ENCODE measurements at regions not wholly inside any gene's neighbourhood (a gene's known extent, or its start where the extent isn't known, plus 50 kb on each side); places are given as distances from the start of the nearest gene placed in this dataset.

DNA sequence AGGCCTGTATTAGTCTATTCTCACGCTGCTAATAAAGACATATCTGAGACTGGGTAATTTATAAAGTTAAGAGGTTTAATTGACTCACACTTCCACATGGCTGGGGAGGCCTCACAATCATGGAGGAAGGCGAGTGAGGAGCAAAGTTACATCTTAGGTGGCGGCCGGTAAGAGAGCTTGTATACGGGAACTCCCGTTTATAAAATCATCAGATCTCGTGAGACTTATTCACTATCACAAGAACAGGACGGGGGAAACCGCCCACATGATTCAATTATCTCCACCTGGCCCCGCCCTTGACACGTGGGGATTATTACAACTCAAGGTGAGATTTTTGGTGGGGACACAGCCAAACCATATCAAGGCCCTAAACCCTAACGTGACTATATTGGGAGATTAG is 110.1 kb downstream of the LLPH start:
- FAIRE-seq (no peak), DNase-seq (ENCODE audit: low read depth, low spot score) (no peak)
- H3K4me3 ChIP-seq (replicated peaks in 1 of 3; ENCODE audit: insufficient read depth in 1 of 3, low read depth in 1 of 3, low read length in 3 of 3): no peak overlapping the region
- H3K9ac ChIP-seq (replicated peaks; ENCODE audit: extremely low read depth, insufficient read depth, low read length): no peak overlapping the region
- no peaks in the 10 kb centered on the region for H3K9me3 ChIP-seq (replicated peaks; ENCODE audit: control insufficient read depth, insufficient read depth, low read length)
- intact Hi-C loops (cut with micrococcal nuclease) (no loop called here), dilution Hi-C loops (cut with MboI; ENCODE audit: extremely low pct_ligation_motif_present, low sequenced_read_pairs) (no loop called here)
- no TSS peak for BruUV-seq (replicated peaks)
- H3K4me2 ChIP-seq (ENCODE audit: insufficient read depth, low read length): no peak overlapping the region
- no peaks in the 10 kb centered on the region for H3K4me1 ChIP-seq (ENCODE audit: control insufficient read depth, extremely low read depth, insufficient read depth, low read length)
- no peak overlapping the region for H2AFZ ChIP-seq (ENCODE audit: low read depth, low read length)
- no peaks in the 10 kb centered on the region for H3K36me3 ChIP-seq (ENCODE audit: control insufficient read depth in 2 of 2, extremely low read depth in 1 of 2, insufficient read depth in 2 of 2, low read length in 2 of 2)
- no peak overlapping the region for H3K27ac ChIP-seq (ENCODE audit: insufficient read depth, low read depth, low read length)
- H3K27me3 ChIP-seq (ENCODE audit: control insufficient read depth in 2 of 2, insufficient read depth in 2 of 2, low read length in 2 of 2): peaks cover 2 to 7% of the 10 kb centered on the region in 2 experiments
- POLR2A ChIA-PET: no interaction called here
- H3K79me2 ChIP-seq (ENCODE audit: control insufficient read depth, insufficient read depth, low read length): no peaks in the 10 kb centered on the region
- H4K20me1 ChIP-seq (replicated peaks; ENCODE audit: control insufficient read depth, extremely low read depth, insufficient read depth, low read length): no peaks in the 10 kb centered on the region
- no peaks in the 10 kb centered on the region for H3K9me1 ChIP-seq (replicated peaks; ENCODE audit: control insufficient read depth, extremely low read depth, insufficient read depth, low read length)
- CTCF ChIA-PET: no interaction called here
- TF ChIP-seq, protein P1, sequence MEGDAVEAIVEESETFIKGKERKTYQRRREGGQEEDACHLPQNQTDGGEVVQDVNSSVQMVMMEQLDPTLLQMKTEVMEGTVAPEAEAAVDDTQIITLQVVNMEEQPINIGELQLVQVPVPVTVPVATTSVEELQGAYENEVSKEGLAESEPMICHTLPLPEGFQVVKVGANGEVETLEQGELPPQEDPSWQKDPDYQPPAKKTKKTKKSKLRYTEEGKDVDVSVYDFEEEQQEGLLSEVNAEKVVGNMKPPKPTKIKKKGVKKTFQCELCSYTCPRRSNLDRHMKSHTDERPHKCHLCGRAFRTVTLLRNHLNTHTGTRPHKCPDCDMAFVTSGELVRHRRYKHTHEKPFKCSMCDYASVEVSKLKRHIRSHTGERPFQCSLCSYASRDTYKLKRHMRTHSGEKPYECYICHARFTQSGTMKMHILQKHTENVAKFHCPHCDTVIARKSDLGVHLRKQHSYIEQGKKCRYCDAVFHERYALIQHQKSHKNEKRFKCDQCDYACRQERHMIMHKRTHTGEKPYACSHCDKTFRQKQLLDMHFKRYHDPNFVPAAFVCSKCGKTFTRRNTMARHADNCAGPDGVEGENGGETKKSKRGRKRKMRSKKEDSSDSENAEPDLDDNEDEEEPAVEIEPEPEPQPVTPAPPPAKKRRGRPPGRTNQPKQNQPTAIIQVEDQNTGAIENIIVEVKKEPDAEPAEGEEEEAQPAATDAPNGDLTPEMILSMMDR (IDR thresholded peaks at IDR 0.05; ENCODE audit: extremely low read depth in 1 of 2, insufficient read depth in 1 of 2, low read depth in 1 of 2, low read length in 2 of 2): no peak
- TF ChIP-seq MAX (IDR thresholded peaks at IDR 0.05; ENCODE audit: insufficient read depth, insufficient read length) (no peak), POLR2AphosphoS5 (IDR thresholded peaks at IDR 0.05; ENCODE audit: insufficient read depth, low read depth, low read length) (no peak), FOS (IDR thresholded peaks at IDR 0.05; ENCODE audit: borderline replicate concordance, insufficient read depth, low read length) (no peak), JUN (IDR thresholded peaks at IDR 0.05; ENCODE audit: borderline replicate concordance, insufficient read depth, insufficient read length, low read depth) (no peak), MYC (IDR thresholded peaks at IDR 0.05; ENCODE audit: low read depth, low read length) (no peak), GATA2 (IDR thresholded peaks at IDR 0.05; ENCODE audit: insufficient read depth, insufficient read length, low read depth, low read length) (no peak), EZH2 (IDR thresholded peaks at IDR 0.05; ENCODE audit: borderline replicate concordance, low read depth, low read length, severe bottlenecking) (no peak), POLR2A (IDR thresholded peaks at IDR 0.05; ENCODE audit: low read depth, low read length) (no peak)
